Fibroblast of villous mesenchyme (primary cell): ENCODE measurements at regions not wholly inside any gene's neighbourhood (a gene's known extent, or its start where the extent isn't known, plus 50 kb on each side); places are given as distances from the start of the nearest gene placed in this dataset.

ENCODE experiments used
- DNase-seq: peaks from one replicate; pipeline ENCODE4 v3.0.0-alpha.2; 2010; ENCODE audit warnings: low read depth
- H3K4me3 ChIP-seq: 2 replicates; pipeline ENCODE4 v1.5.1; 2011; ENCODE audit warnings: low read depth, mild to moderate bottlenecking, low read length
- TF ChIP-seq, protein P1 (sequence below): IDR thresholded peaks from 2 replicates; pipeline ENCODE4 v1.5.1; 2012; ENCODE audit warnings: low read depth, mild to moderate bottlenecking, low read length; ENCODE audit not compliant: insufficient read depth

- TF ChIP-seq, protein P1, sequence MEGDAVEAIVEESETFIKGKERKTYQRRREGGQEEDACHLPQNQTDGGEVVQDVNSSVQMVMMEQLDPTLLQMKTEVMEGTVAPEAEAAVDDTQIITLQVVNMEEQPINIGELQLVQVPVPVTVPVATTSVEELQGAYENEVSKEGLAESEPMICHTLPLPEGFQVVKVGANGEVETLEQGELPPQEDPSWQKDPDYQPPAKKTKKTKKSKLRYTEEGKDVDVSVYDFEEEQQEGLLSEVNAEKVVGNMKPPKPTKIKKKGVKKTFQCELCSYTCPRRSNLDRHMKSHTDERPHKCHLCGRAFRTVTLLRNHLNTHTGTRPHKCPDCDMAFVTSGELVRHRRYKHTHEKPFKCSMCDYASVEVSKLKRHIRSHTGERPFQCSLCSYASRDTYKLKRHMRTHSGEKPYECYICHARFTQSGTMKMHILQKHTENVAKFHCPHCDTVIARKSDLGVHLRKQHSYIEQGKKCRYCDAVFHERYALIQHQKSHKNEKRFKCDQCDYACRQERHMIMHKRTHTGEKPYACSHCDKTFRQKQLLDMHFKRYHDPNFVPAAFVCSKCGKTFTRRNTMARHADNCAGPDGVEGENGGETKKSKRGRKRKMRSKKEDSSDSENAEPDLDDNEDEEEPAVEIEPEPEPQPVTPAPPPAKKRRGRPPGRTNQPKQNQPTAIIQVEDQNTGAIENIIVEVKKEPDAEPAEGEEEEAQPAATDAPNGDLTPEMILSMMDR = no peak
These were observed 131.0 kb downstream of the GALR1 start for GRCh38 chr18:77380695-77381094.

DNA sequence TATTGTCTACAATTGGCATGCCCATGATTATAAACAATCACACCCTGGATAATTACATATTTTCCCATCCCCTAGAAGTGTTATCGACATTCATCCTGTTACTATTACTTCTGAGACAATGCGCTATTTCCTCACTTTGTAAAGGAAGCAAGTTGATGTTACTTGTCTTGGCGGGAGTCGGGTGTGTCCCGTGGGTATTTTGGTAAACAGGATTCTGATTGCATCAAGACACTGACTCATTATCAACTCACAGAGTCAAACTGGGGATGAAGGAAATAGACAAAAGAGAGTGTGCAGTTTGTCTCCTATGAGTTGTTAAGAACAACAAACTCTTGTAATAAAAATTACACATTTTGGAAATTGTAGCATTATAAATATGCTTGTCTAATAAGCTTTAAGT, 142.7 kb downstream of the GALR1 start:
- H3K4me3 ChIP-seq = no peak overlapping the region
- DNase-seq = no peak
- TF ChIP-seq, protein P1 = no peak

More at GRCh38 chr18:77380695-77381094, 131.0 kb downstream of the GALR1 start:
- no peak overlapping the region for H3K4me3 ChIP-seq
- DNase-seq = no peak

GRCh38 chr18:77393519-77393918, 143.9 kb downstream of the GALR1 start:
- no peak overlapping the region for H3K4me3 ChIP-seq
- TF ChIP-seq, protein P1 = no peak
- no peak for DNase-seq

GRCh38 chr18:77395953-77396352, 146.3 kb downstream of the GALR1 start:
- DNase-seq = no peak
- TF ChIP-seq, protein P1 = no peak
- H3K4me3 ChIP-seq = no peak overlapping the region

DNA sequence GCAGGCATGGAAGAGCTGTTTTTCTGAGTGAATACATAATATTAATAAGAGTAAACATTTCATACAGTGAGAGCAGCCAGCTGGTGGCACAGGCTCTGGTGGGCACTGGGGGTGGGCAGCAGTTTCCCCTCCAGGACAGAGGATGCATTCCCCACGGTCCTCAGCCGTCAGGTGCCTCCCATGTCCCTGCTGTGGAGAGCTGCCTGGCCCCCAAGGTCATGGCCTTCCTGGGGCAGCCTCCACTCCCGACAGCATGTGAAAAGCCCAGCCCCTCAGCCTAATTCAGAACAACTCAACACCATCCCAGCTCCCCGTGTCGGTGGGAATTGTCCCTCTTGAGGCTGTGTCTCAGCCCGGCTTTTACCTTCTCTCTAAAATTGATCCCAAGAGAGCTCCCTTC, 147.4 kb downstream of the GALR1 start:
- TF ChIP-seq, protein P1 = no peak
- H3K4me3 ChIP-seq = no peak overlapping the region
- no peak for DNase-seq

DNA sequence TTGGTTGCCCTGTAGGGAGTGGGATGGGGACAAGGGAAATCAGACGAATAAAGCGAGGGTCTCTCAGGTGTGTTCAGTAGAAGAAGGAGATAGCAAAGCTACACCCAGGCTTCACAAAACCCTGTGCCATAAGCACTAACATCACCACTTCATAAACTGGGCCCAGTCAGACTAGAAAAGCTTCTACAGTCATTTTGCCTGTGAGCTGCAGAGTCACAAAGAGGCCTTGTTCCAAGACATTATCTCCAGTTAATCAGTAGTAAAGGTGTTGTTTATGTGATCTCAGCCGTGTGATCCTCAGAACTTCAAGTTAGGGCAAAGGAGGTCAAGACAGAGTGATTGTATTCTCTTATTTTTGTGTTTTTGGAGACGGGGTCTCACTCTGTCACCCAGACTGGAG, 148.0 kb downstream of the GALR1 start:
- TF ChIP-seq, protein P1 = no peak
- H3K4me3 ChIP-seq = no peak overlapping the region
- DNase-seq = no peak

DNA sequence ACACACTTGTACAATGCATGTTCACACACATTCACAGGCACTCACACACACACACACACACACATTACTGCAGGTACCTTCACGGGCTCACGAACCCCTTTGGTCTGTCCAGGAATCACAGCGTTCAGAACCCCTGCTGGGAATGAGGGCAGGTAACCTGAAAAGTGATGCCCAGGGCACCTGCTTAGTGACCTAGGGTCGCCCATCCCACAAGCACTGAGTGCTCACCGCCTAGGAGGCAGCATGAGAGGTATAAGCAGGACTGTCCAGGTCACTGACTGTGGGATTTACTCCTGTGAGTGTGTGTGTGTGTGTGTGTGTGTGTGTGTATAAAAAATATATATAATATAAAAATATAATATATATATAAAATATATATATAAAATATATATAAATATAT, 150.9 kb downstream of the GALR1 start:
- no peak overlapping the region for H3K4me3 ChIP-seq
- DNase-seq = no peak
- TF ChIP-seq, protein P1 = no peak
